ENCODE measurements at regions not wholly inside any gene's neighbourhood (a gene's known extent, or its start where the extent isn't known, plus 50 kb on each side); places are given as distances from the start of the nearest gene placed in this dataset.
"Not testable (repeated sequence)": the region's sequence is repeated elsewhere in the genome, so short reads cannot be mapped to it uniquely, and the experiment has no call there.

DNA sequence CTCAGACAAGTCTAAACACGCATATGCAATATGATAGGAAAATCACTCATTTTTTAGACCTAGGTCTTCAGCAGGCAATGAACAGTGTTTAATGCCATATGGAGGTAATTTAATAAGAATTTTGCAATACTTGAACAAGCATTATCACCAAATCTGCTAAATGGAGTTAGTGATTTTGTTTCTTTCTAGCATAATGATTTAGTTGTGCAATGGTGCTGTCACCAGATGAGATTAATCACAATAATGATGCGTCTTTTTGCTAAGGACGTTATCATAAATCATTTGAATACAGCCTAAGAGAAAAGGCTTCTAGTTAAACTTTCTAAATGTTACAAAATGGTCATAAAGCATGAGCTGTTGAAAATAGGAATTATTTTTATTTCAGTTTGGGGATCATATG, 170.0 kb upstream of the SLC16A7 start:
- no peak for DNase-seq
- Histone ChIP-seq H3K4ac (ENCODE audit: low read depth, low read length) (no peak overlapping the region), H2BK5ac (ENCODE audit: low read depth, low read length, poor library complexity, severe bottlenecking) (no peak overlapping the region), H3K4me1 (ENCODE audit: control insufficient read depth, insufficient read depth, low read length) (no peaks in the 10 kb centered on the region), H3K18ac (ENCODE audit: low read depth, low read length) (no peak overlapping the region), H2BK20ac (ENCODE audit: low read depth, low read length) (no peak overlapping the region), H4K20me1 (ENCODE audit: insufficient read depth, low read length) (no peaks in the 10 kb centered on the region), H2BK15ac (ENCODE audit: low read depth, low read length) (no peak overlapping the region), H3K9me1 (ENCODE audit: insufficient read depth, low read length) (no peaks in the 10 kb centered on the region), H3K4me3 (ENCODE audit: insufficient read depth, low read depth, low read length) (no peak overlapping the region), H2BK120ac (ENCODE audit: low read depth, low read length) (no peak overlapping the region), H4K91ac (ENCODE audit: insufficient read depth, low read depth, low read length) (no peak overlapping the region), H3K36me3 (ENCODE audit: control insufficient read depth, insufficient read depth, low read length) (no peaks in the 10 kb centered on the region), H3K23ac (ENCODE audit: low read depth, low read length) (no peak overlapping the region), H3K79me1 (ENCODE audit: low read depth in 1 of 2, low read length in 2 of 2) (no peaks in the 10 kb centered on the region), H2AFZ (replicated peaks; ENCODE audit: low read length, poor library complexity) (no peak overlapping the region), H3K9me3 (ENCODE audit: control insufficient read depth, insufficient read depth, low read length) (no peaks in the 10 kb centered on the region), H3K56ac (ENCODE audit: extremely low read depth, insufficient read depth, low read length) (no peak overlapping the region), H3K4me2 (ENCODE audit: low read depth, low read length) (no peak overlapping the region), H2AK5ac (ENCODE audit: low read depth, low read length) (no peak overlapping the region), H4K5ac (ENCODE audit: low read depth, low read length) (no peak overlapping the region), H2AK9ac (replicated peaks; ENCODE audit: low read depth, low read length, poor library complexity) (no peak overlapping the region), H3K27me3 (ENCODE audit: control insufficient read depth, insufficient read depth, low read length) (no peaks in the 10 kb centered on the region), H3K27ac (ENCODE audit: insufficient read depth, low read length) (no peak overlapping the region), H3K14ac (replicated peaks; ENCODE audit: low read depth, low read length) (no peak overlapping the region), H4K8ac (ENCODE audit: low read depth in 2 of 2, low read length in 2 of 2) (no peak overlapping the region), H3K9ac (ENCODE audit: low read depth, low read length) (no peak overlapping the region)
- in situ Hi-C loops (cut with MboI; ENCODE audit: low sequenced_read_pairs), result no loop called here
- TF ChIP-seq NFE2L2 (IDR thresholded peaks at IDR 0.05; ENCODE audit: low read depth, low read length) (no peak), MAFK (IDR thresholded peaks at IDR 0.05; ENCODE audit: low read depth, low read length) (no peak), FOS (IDR thresholded peaks at IDR 0.05; ENCODE audit: low read depth, low read length) (no peak), BHLHE40 (IDR thresholded peaks at IDR 0.05; ENCODE audit: low read depth, low read length) (no peak), SMC3 (IDR thresholded peaks at IDR 0.05; ENCODE audit: low read depth, low read length) (no peak)
- CTCF ChIA-PET, result no interaction called here
- POLR2A ChIA-PET (ENCODE audit: unreplicated experiment), result no interaction called here
- dilution Hi-C loops (cut with HindIII; ENCODE audit: low sequenced_read_pairs, unreplicated experiment), result no loop called here
- WGBS, 2 experiments (ENCODE audit: extremely low coverage in 2 of 2, insufficient read length in 1 of 2), result no CpG with 5 or more reads among the region's 3 CpGs
- intact Hi-C loops (cut with micrococcal nuclease), result no loop called here
- BruUV-seq (replicated peaks), result no TSS peak
- no peak for ATAC-seq (ENCODE audit: low read depth)

DNA sequence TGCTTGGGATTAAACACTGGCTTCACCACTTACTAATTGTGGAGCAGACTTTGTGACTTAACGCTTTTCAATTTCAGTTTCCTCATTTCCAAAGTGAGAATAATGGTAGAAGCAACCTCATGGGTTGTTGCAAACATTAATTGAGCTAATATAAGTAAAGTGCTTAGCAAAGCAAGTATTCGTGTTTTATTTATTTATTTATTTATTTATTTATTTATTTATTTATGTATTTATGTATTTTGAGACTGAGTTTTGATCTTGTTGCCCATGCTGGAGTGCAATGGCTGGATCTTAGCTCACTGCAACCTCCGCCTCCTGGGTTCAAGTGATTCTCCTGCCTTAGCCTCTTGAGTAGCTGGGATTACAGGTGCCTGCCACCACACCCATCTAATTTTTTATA, 171.2 kb upstream of the SLC16A7 start:
- intact Hi-C loops (cut with micrococcal nuclease); H3K36me3 ChIP-seq (ENCODE audit: control insufficient read depth, insufficient read depth, low read length); H3K27ac ChIP-seq (ENCODE audit: insufficient read depth, low read length); H3K23ac ChIP-seq (ENCODE audit: low read depth, low read length); ATAC-seq (ENCODE audit: low read depth); dilution Hi-C loops (cut with HindIII; ENCODE audit: low sequenced_read_pairs, unreplicated experiment); H3K9me3 ChIP-seq (ENCODE audit: control insufficient read depth, insufficient read depth, low read length); H2BK20ac ChIP-seq (ENCODE audit: low read depth, low read length); H3K4me1 ChIP-seq (ENCODE audit: control insufficient read depth, insufficient read depth, low read length); H3K56ac ChIP-seq (ENCODE audit: extremely low read depth, insufficient read depth, low read length); H2AK9ac ChIP-seq (replicated peaks; ENCODE audit: low read depth, low read length, poor library complexity); H3K14ac ChIP-seq (replicated peaks; ENCODE audit: low read depth, low read length); H2AK5ac ChIP-seq (ENCODE audit: low read depth, low read length); BruUV-seq (replicated peaks); H3K4ac ChIP-seq (ENCODE audit: low read depth, low read length); CTCF ChIA-PET; H4K5ac ChIP-seq (ENCODE audit: low read depth, low read length); H2BK5ac ChIP-seq (ENCODE audit: low read depth, low read length, poor library complexity, severe bottlenecking); H2BK120ac ChIP-seq (ENCODE audit: low read depth, low read length); H4K20me1 ChIP-seq (ENCODE audit: insufficient read depth, low read length); H3K9me1 ChIP-seq (ENCODE audit: insufficient read depth, low read length); H3K18ac ChIP-seq (ENCODE audit: low read depth, low read length); DNase-seq; H2AFZ ChIP-seq (replicated peaks; ENCODE audit: low read length, poor library complexity); H3K4me3 ChIP-seq (ENCODE audit: insufficient read depth, low read depth, low read length); H2BK15ac ChIP-seq (ENCODE audit: low read depth, low read length); H3K27me3 ChIP-seq (ENCODE audit: control insufficient read depth, insufficient read depth, low read length); H4K91ac ChIP-seq (ENCODE audit: insufficient read depth, low read depth, low read length); H3K9ac ChIP-seq (ENCODE audit: low read depth, low read length); H4K8ac ChIP-seq (ENCODE audit: low read depth in 2 of 2, low read length in 2 of 2); H3K4me2 ChIP-seq (ENCODE audit: low read depth, low read length); H3K79me1 ChIP-seq (ENCODE audit: low read depth in 1 of 2, low read length in 2 of 2): not testable (repeated sequence)
- POLR2A ChIA-PET (ENCODE audit: unreplicated experiment), result interaction anchor here (0.6 kb wide), 1 partner anchor 170 kb away, joined by 4 read pairs; no protein-coding TSS in a partner anchor
- in situ Hi-C loops (cut with MboI; ENCODE audit: low sequenced_read_pairs), result loop anchor here (25.0 kb wide), 2 partner anchors 388 to 1063 kb away; no protein-coding TSS in a partner anchor
- WGBS, 2 experiments (ENCODE audit: extremely low coverage in 2 of 2, insufficient read length in 1 of 2), result no CpG with 5 or more reads among the region's 3 CpGs

All from IMR-90 (cell line).